Nephron (organoid): ENCODE measurements at regions not wholly inside any gene's neighbourhood (a gene's known extent, or its start where the extent isn't known, plus 50 kb on each side); places are given as distances from the start of the nearest gene placed in this dataset.

Experiments used
- H3K27ac Mint-ChIP-seq, 3 experiments: 2 replicates each; pipeline ENCODE4 v1.8.0; 2020; ENCODE audit warnings: mixed read lengths in 3 of 3, mild to moderate bottlenecking in 2 of 3, moderate library complexity in 1 of 3
- H3K27me3 Mint-ChIP-seq: 2 replicates; pipeline ENCODE4 v1.8.0; 2021; ENCODE audit warnings: low read depth, mild to moderate bottlenecking, moderate library complexity, mixed read lengths
- H3K36me3 Mint-ChIP-seq: 2 replicates; pipeline ENCODE4 v1.8.0; 2020; ENCODE audit warnings: low read depth, mixed read lengths
- H3K4me1 Mint-ChIP-seq: 2 replicates; pipeline ENCODE4 v1.8.0; 2020; ENCODE audit warnings: mixed read lengths
- H3K4me3 Mint-ChIP-seq, 3 experiments: 2 replicates each; pipeline ENCODE4 v1.8.0; 2020; ENCODE audit warnings: mild to moderate bottlenecking in 3 of 3, mixed read lengths in 3 of 3, moderate library complexity in 2 of 3
- H3K9me3 Mint-ChIP-seq: 2 replicates; pipeline ENCODE4 v1.8.0; 2020; ENCODE audit warnings: mixed read lengths
- TF ChIP-seq, protein P1 (sequence below), 3 experiments: fragments of 200-600 bp; sonication (generic); IDR thresholded peaks; one replicate each; pipeline ENCODE4 v1.5.0; 2021; ENCODE audit warnings: antibody characterized with exemption in 3 of 3; ENCODE audit not compliant: unreplicated experiment in 3 of 3

DNA sequence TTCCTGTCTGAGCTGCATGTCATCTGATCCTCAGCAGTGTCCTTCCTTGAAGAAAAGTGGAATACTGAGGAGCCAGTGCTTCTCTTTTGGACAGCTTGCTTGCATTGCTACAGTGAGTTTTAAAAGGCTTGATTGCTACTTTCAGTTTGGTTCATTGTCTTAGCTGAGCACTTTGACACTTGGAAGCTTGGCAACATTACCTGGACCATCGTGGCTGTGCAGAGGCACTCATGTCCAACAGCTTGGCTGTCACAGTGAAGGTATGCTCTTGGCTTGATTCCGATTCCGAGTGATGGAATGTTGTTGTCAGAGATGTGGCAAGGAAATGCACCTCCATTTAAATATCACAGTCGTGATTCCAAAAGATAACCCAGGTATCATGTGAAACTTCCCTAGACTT, 102.4 kb downstream of the FAS start:
- H3K27ac Mint-ChIP-seq, result no peak overlapping the region
- no peaks in the 10 kb centered on the region for H3K36me3 Mint-ChIP-seq
- H3K4me3 Mint-ChIP-seq, result no peak overlapping the region
- peaks cover 4% of the 10 kb centered on the region for H3K4me1 Mint-ChIP-seq
- TF ChIP-seq, protein P1, sequence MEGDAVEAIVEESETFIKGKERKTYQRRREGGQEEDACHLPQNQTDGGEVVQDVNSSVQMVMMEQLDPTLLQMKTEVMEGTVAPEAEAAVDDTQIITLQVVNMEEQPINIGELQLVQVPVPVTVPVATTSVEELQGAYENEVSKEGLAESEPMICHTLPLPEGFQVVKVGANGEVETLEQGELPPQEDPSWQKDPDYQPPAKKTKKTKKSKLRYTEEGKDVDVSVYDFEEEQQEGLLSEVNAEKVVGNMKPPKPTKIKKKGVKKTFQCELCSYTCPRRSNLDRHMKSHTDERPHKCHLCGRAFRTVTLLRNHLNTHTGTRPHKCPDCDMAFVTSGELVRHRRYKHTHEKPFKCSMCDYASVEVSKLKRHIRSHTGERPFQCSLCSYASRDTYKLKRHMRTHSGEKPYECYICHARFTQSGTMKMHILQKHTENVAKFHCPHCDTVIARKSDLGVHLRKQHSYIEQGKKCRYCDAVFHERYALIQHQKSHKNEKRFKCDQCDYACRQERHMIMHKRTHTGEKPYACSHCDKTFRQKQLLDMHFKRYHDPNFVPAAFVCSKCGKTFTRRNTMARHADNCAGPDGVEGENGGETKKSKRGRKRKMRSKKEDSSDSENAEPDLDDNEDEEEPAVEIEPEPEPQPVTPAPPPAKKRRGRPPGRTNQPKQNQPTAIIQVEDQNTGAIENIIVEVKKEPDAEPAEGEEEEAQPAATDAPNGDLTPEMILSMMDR (IDR thresholded peaks at IDR 0.05; ENCODE audit: unreplicated experiment in 3 of 3), result no peak
- no peaks in the 10 kb centered on the region for H3K27me3 Mint-ChIP-seq
- H3K9me3 Mint-ChIP-seq, result no peaks in the 10 kb centered on the region

DNA sequence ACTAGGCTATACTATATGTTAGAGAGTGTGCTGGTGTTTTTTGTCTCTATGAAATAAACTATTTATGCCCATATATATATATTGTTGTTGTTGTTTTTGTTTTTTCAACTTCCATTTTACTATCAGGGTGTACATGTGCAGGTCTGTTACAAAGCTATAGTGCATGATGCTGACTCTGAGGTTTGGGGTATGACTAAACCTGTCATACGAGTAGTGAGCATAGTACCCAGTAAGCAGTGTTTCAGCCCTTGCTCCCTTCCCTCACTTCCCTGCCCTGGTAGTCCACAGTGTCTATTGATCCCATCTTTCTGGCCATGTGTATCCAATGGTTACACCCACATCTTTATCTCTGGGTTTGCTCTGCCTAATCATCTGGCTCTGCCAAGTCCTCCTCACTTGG, 101.8 kb downstream of the FAS start:
- H3K27me3 Mint-ChIP-seq, result no peaks in the 10 kb centered on the region
- H3K9me3 Mint-ChIP-seq, result no peaks in the 10 kb centered on the region
- H3K4me1 Mint-ChIP-seq, result peaks cover 4% of the 10 kb centered on the region
- TF ChIP-seq, protein P1 (IDR thresholded peaks at IDR 0.05; ENCODE audit: unreplicated experiment in 3 of 3), result no peak
- no peak overlapping the region for H3K27ac Mint-ChIP-seq
- H3K4me3 Mint-ChIP-seq, result no peak overlapping the region
- no peaks in the 10 kb centered on the region for H3K36me3 Mint-ChIP-seq

DNA sequence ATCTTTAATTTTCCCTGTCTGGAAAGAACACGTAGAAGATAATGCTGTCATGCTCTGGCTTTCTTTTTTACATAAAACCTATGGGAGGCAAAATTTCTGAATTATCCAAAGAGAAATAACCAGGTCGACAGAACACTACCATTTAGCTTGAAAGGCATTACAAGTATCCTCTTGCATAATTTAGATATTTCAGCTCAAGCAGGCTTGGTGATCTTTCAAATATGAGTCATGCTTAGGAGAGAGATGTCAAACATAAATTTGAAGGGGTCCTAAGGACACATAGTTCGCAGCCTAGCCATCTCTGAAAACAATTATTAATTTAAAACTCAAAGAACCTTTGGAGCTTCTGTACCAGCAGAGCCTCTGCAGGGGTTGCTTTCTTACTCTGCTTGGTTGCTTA, 100.9 kb downstream of the FAS start:
- H3K36me3 Mint-ChIP-seq, result no peaks in the 10 kb centered on the region
- H3K9me3 Mint-ChIP-seq, result no peaks in the 10 kb centered on the region
- no peak overlapping the region for H3K27ac Mint-ChIP-seq
- H3K4me1 Mint-ChIP-seq, result peaks cover 4% of the 10 kb centered on the region
- H3K4me3 Mint-ChIP-seq, result no peak overlapping the region
- TF ChIP-seq, protein P1 (IDR thresholded peaks at IDR 0.05; ENCODE audit: unreplicated experiment in 3 of 3), result no peak
- H3K27me3 Mint-ChIP-seq, result no peaks in the 10 kb centered on the region

DNA sequence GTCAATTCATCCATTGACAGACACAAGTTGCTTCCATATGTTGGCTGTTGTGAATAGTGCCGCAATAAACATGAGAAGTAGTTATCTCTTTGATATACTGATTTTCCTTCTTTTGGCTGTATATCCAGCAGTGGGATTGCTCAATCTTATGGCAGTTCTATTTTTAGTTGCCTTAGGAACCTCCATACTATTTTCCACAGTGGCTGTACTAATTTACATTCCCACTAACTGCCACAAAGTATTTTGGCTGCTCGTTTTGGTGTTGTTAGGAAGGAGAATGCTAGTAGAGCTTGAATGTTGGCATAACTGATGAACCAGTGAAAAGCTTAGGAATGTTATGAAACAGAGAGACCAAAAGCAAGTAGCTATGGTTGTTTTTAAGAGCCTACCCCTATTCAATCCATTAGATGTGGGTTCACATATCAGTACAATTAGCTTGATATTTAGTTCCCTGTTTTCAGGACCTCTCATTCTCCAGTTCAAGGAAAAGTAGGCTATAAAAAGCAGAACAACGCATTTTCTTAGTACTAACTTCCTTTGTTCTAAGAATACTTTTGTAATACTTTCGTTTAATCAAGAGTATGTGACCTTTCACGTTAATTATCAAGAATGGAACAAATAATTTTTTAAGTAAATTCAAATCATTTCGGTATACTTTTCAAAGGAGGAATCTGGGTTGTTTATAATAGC, 100.3 kb downstream of the FAS start:
- Mint-ChIP-seq H3K9me3 (no peaks in the 10 kb centered on the region), H3K4me1 (peaks cover 4% of the 10 kb centered on the region), H3K27me3 (no peaks in the 10 kb centered on the region), H3K27ac (no peak overlapping the region), H3K36me3 (no peaks in the 10 kb centered on the region), H3K4me3 (no peak overlapping the region)
- TF ChIP-seq, protein P1 (IDR thresholded peaks at IDR 0.05; ENCODE audit: unreplicated experiment in 3 of 3), result no peak

DNA sequence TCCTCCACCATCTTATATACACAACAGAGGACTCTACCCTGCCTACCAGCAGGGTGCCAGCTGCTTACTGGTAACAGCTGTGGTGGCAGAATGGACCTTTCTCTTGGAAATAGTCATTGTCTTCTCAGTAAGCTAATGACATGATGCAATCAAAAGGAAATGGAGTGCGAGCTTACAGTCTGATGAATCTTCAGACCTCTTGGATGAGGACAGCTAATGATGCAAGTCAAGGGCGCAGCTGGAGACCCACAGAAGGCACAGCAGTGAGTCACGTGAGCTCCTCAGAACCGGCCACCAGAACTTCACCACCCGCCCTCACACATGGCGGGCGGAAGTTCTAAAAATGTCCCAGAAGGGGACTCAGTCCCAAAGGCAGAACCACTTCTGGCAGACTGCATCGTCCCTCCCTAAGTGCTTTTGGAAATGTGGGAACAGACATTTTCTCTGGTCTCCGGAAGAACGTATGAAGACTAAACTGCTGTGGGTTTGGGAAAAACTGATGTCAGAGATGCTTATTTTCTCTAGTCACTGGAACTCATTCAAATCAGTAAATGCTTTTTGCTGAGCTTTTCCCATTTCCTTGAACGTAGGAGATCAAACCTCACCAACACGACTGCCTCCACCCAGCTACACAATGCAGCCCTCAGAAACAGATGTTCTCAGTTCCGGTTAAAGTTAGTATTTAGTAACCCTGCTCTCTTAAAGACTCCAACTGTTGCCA, 96.4 kb downstream of the FAS start:
- TF ChIP-seq, protein P1 (IDR thresholded peaks at IDR 0.05; ENCODE audit: unreplicated experiment in 3 of 3), result no peak
- Mint-ChIP-seq H3K27me3 (no peaks in the 10 kb centered on the region), H3K36me3 (no peaks in the 10 kb centered on the region), H3K27ac (peak overlapping the region in 1 of 3 experiments; percentile 40), H3K4me1 (no peaks in the 10 kb centered on the region), H3K4me3 (no peak overlapping the region), H3K9me3 (no peaks in the 10 kb centered on the region)

DNA sequence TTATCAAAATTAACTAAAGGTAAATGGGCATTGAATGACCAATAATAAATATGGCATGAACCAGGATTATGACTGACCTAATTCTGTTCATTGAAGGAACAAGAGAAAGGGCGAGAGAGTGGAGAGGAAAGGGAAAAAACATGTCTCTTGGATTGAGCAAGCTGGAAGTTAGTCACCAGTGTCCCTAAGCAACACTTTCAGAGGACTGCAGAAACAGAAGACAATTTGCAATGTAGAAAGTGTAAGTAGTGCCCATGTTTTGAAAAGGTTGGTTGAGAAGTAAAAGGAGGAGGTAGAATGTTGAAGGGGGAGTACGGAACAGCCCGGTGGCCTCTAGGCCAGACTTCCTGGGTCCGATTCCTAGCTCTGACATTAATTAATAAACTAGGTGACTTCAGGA, 94.6 kb downstream of the FAS start:
- Mint-ChIP-seq H3K27ac (no peak overlapping the region), H3K4me3 (no peak overlapping the region), H3K27me3 (no peaks in the 10 kb centered on the region), H3K9me3 (no peaks in the 10 kb centered on the region), H3K4me1 (peaks cover under 1% of the 10 kb centered on the region), H3K36me3 (no peaks in the 10 kb centered on the region)
- TF ChIP-seq, protein P1 (IDR thresholded peaks at IDR 0.05; ENCODE audit: unreplicated experiment in 3 of 3), result no peak
